SU-DHL-6 (cell line): ENCODE measurements at regions not wholly inside any gene's neighbourhood (a gene's known extent, or its start where the extent isn't known, plus 50 kb on each side); places are given as distances from the start of the nearest gene placed in this dataset.

Source experiments
- H2AFZ ChIP-seq: fragments of 200-600 bp; sonication (generic); 2 replicates; pipeline ENCODE4 v1.6.1; 2014; ENCODE audit warnings: low read depth, mild to moderate bottlenecking, moderate library complexity, mixed read lengths, antibody characterized with exemption, low read length; ENCODE audit not compliant: severe bottlenecking
- H3F3A ChIP-seq: fragments of 200-600 bp; shearing (Covaris generic); 2 replicates; pipeline ENCODE4 v1.6.0; 2016; ENCODE audit warnings: antibody characterized with exemption, mild to moderate bottlenecking; ENCODE audit not compliant: insufficient read depth
- H3K27ac ChIP-seq: fragments of 200-600 bp; sonication (generic); 2 replicates; pipeline ENCODE4 v1.5.1; 2016; ENCODE audit warnings: low read depth, mild to moderate bottlenecking, low read length, moderate library complexity, mixed read lengths
- H3K27me3 ChIP-seq: fragments of 200-600 bp; sonication (generic), shearing (Covaris generic); 2 replicates; pipeline ENCODE4 v1.6.0; 2014; ENCODE audit warnings: mild to moderate bottlenecking, low read length
- H3K36me3 ChIP-seq: fragments of 200-600 bp; sonication (generic); 2 replicates; pipeline ENCODE4 v1.6.1; 2014; ENCODE audit warnings: mild to moderate bottlenecking, low read length, mixed read lengths
- H3K4me2 ChIP-seq: fragments of 300-600, 200-600 bp; shearing (Covaris generic), sonication (generic); 2 replicates; pipeline ENCODE4 v1.6.0; 2014; ENCODE audit warnings: low read length, low read depth, mild to moderate bottlenecking; ENCODE audit not compliant: poor library complexity, severe bottlenecking
- H3K4me3 ChIP-seq: fragments of 200-600 bp; sonication (generic); 2 replicates; pipeline ENCODE4 v1.5.1; 2014; ENCODE audit warnings: antibody characterized with exemption, low read length, mild to moderate bottlenecking, mixed read lengths; ENCODE audit not compliant: insufficient read depth, poor library complexity, severe bottlenecking
- H3K79me2 ChIP-seq: fragments of 200-600 bp; sonication (generic); 2 replicates; pipeline ENCODE4 v1.6.1; 2014; ENCODE audit warnings: mild to moderate bottlenecking, low read length, moderate library complexity; ENCODE audit not compliant: insufficient read depth
- H3K9ac ChIP-seq: fragments of 200-600 bp; sonication (generic); 2 replicates; pipeline ENCODE4 v1.7.0; 2014; ENCODE audit warnings: mild to moderate bottlenecking, low read length
- H3K9me2 ChIP-seq: fragments of 200-600 bp; sonication (generic); replicated peaks from 2 replicates; pipeline ENCODE4 v1.6.1; 2014; ENCODE audit warnings: low read length; ENCODE audit not compliant: insufficient read depth
- H3K9me3 ChIP-seq: fragments of 200-600 bp; sonication (generic); 2 replicates; pipeline ENCODE4 v1.6.1; 2014; ENCODE audit warnings: low read length, mixed read lengths; ENCODE audit not compliant: insufficient read depth
- H4K20me1 ChIP-seq: fragments of 200-600 bp; sonication (generic); 2 replicates; pipeline ENCODE4 v1.6.1; 2014; ENCODE audit warnings: low read depth, mild to moderate bottlenecking, antibody characterized with exemption, low read length, moderate library complexity, mixed read lengths
- CTCF ChIP-seq: fragments of 200-600 bp; sonication (generic); IDR thresholded peaks from one replicate; pipeline ENCODE4 v1.5.1; 2017; ENCODE audit warnings: antibody characterized with exemption, mild to moderate bottlenecking, low read length, moderate library complexity; ENCODE audit not compliant: insufficient read depth, poor library complexity, severe bottlenecking
- EZH2phosphoT487 ChIP-seq: fragments of 200-600 bp; sonication (generic), shearing (Covaris generic); conservative IDR thresholded peaks from 2 replicates; pipeline ENCODE4 v1.6.1; 2018; ENCODE audit warnings: mild to moderate bottlenecking, antibody characterized with exemption, low read length, moderate library complexity, mixed read lengths

- no peaks in the 10 kb centered on the region for H4K20me1 ChIP-seq
- no peaks in the 10 kb centered on the region for H3F3A ChIP-seq
- H3K4me2 ChIP-seq, result no peak overlapping the region
- no peaks in the 10 kb centered on the region for H3K36me3 ChIP-seq
- TF ChIP-seq CTCF, result no peak
- no peak for TF ChIP-seq EZH2phosphoT487
- no peaks in the 10 kb centered on the region for H3K27me3 ChIP-seq
- no peaks in the 10 kb centered on the region for H3K79me2 ChIP-seq
- H3K4me3 ChIP-seq, result no peak overlapping the region
- no peak overlapping the region for H3K27ac ChIP-seq
- H3K9me3 ChIP-seq, result no peaks in the 10 kb centered on the region
- no peak overlapping the region for H2AFZ ChIP-seq
- no peak overlapping the region for H3K9ac ChIP-seq
- H3K9me2 ChIP-seq, result no peaks in the 10 kb centered on the region
Measured at GRCh38 chr14:34168656-34169055, 217.8 kb upstream of the EGLN3 start.

- no peak overlapping the region for H3K4me3 ChIP-seq
- TF ChIP-seq CTCF (no peak), EZH2phosphoT487 (no peak)
- no peak overlapping the region for H2AFZ ChIP-seq
Measured at GRCh38 chr14:34165847-34166350, 215.0 kb upstream of the EGLN3 start.

GRCh38 chr14:34164162-34164864 is 213.4 kb upstream of the EGLN3 start:
- H3K36me3 ChIP-seq, result no peaks in the 10 kb centered on the region
- H3K4me3 ChIP-seq, result no peak overlapping the region
- H2AFZ ChIP-seq, result no peak overlapping the region
- no peaks in the 10 kb centered on the region for H3K27me3 ChIP-seq
- no peak overlapping the region for H3K9ac ChIP-seq
- H3K9me2 ChIP-seq, result no peaks in the 10 kb centered on the region
- no peak overlapping the region for H3K27ac ChIP-seq
- H3K79me2 ChIP-seq, result no peaks in the 10 kb centered on the region
- H3K4me2 ChIP-seq, result no peak overlapping the region
- no peaks in the 10 kb centered on the region for H4K20me1 ChIP-seq
- no peak for TF ChIP-seq CTCF
- H3F3A ChIP-seq, result no peaks in the 10 kb centered on the region
- H3K9me3 ChIP-seq, result no peaks in the 10 kb centered on the region

More at GRCh38 chr14:34165847-34166350, 215.0 kb upstream of the EGLN3 start:
- H3K9ac ChIP-seq, result no peak overlapping the region
- no peak overlapping the region for H3K27ac ChIP-seq
- no peaks in the 10 kb centered on the region for H3K9me3 ChIP-seq
- no peaks in the 10 kb centered on the region for H3K36me3 ChIP-seq
- no peaks in the 10 kb centered on the region for H3K9me2 ChIP-seq
- no peaks in the 10 kb centered on the region for H3K79me2 ChIP-seq
- H3K27me3 ChIP-seq, result no peaks in the 10 kb centered on the region
- H3K4me2 ChIP-seq, result no peak overlapping the region
- no peaks in the 10 kb centered on the region for H3F3A ChIP-seq
- no peaks in the 10 kb centered on the region for H4K20me1 ChIP-seq
